Panc1 (cell line): ENCODE measurements at regions not wholly inside any gene's neighbourhood (a gene's known extent, or its start where the extent isn't known, plus 50 kb on each side); places are given as distances from the start of the nearest gene placed in this dataset.

ENCODE experiments used
- ATAC-seq: fragments of 200-7000 bp; cut with Tn5 transposase; 2 replicates; pipeline ENCODE4 v1.9.1; 2020; ENCODE audit warnings: mild to moderate bottlenecking, moderate library complexity
- BruUV-seq: library from RNA; stranded (reverse); fragments of 400-500 nt; replicated peaks from 2 replicates; lab custom pipeline; 2021; lab: Mats Ljungman, UMichigan
- CTCF ChIA-PET: fragments of 300-600 bp; sonication (Branson Sonifier 250); formaldehyde crosslinking; loops from one replicate; lab custom pipeline; 2022; ENCODE audit warnings: antibody characterized with exemption; lab: Charles Lee
- POLR2A ChIA-PET: fragments of 300-600 bp; sonication (Branson Sonifier 250); formaldehyde crosslinking; loops from one replicate; lab custom pipeline; 2022; ENCODE audit warnings: antibody characterized with exemption; lab: Charles Lee
- DNase-seq: peaks from one replicate; pipeline ENCODE4 v3.0.0-alpha.2; 2010; ENCODE audit warnings: low read depth, low spot score
- H3K27ac ChIP-seq: 2 replicates; pipeline ENCODE4 v1.5.1; 2011; ENCODE audit warnings: mild to moderate bottlenecking, low read length, inconsistent platforms
- H3K27me3 ChIP-seq: fragments of 200-500 bp; sonication (Bioruptor generic); 2 replicates; pipeline ENCODE4 v1.6.0; 2014; ENCODE audit warnings: low read length, inconsistent platforms; ENCODE audit not compliant: control insufficient read depth, insufficient read depth
- H3K36me3 ChIP-seq: fragments of 200-500 bp; sonication (Bioruptor generic); 2 replicates; pipeline ENCODE4 v1.5.1; 2014; ENCODE audit warnings: inconsistent platforms, mild to moderate bottlenecking, low read length, moderate library complexity; ENCODE audit not compliant: control insufficient read depth, insufficient read depth
- H3K4me1 ChIP-seq: 2 replicates; pipeline ENCODE4 v1.5.1; 2011; ENCODE audit warnings: inconsistent platforms, mild to moderate bottlenecking, low read length, moderate library complexity; ENCODE audit not compliant: control insufficient read depth, insufficient read depth
- H3K4me3 ChIP-seq, 2 experiments: 2 replicates each; pipeline ENCODE4 v1.5.1; 2011 to 2012; ENCODE audit warnings: low read depth in 2 of 2, low read length in 2 of 2, mild to moderate bottlenecking in 2 of 2, inconsistent platforms in 1 of 2, moderate library complexity in 1 of 2
- H3K9me3 ChIP-seq: fragments of 200-500 bp; sonication (Bioruptor generic); 2 replicates; pipeline ENCODE4 v1.5.1; 2014; ENCODE audit warnings: low read depth, mild to moderate bottlenecking, inconsistent platforms, low read length, moderate library complexity; ENCODE audit not compliant: control insufficient read depth, insufficient read depth
- POLR2AphosphoS5 ChIP-seq: IDR thresholded peaks from 2 replicates; pipeline ENCODE4 v1.6.1; 2012; ENCODE audit warnings: mild to moderate bottlenecking, low read depth, low read length, moderate library complexity
- REST ChIP-seq, 2 experiments: IDR thresholded peaks; 2 replicates each; pipeline ENCODE4 v1.6.1; 2011 to 2012; ENCODE audit warnings: low read depth in 2 of 2, control low read depth in 1 of 2, low read length in 1 of 2, mild to moderate bottlenecking in 1 of 2, moderate library complexity in 1 of 2; ENCODE audit not compliant: insufficient read depth in 1 of 2
- SIN3A ChIP-seq: IDR thresholded peaks from 2 replicates; pipeline ENCODE4 v1.6.1; 2012; ENCODE audit warnings: low read depth, mild to moderate bottlenecking, low read length, moderate library complexity, borderline replicate concordance; ENCODE audit not compliant: insufficient read depth
- TCF7L2 ChIP-seq: IDR thresholded peaks from 2 replicates; pipeline ENCODE4 v1.6.1; 2011; ENCODE audit warnings: mild to moderate bottlenecking, low read depth, low read length, inconsistent platforms
- in situ Hi-C: cut with HindIII; loops from 2 replicates; pipeline ENCODE4 v1.10.0; 2016; ENCODE audit warnings: low sequenced_read_pairs, low pct_unique_long_range_greater_than_20kb
- intact Hi-C: fragments of 100-400 bp; cut with micrococcal nuclease; formaldehyde crosslinking; loops from one replicate; pipeline ENCODE4 v1.10.0; 2022; ENCODE audit not compliant: unreplicated experiment
- TF ChIP-seq, protein P1 (sequence below): fragments of 450-650 bp; IDR thresholded peaks from 2 replicates; pipeline ENCODE4 v1.5.1; 2017; ENCODE audit warnings: mild to moderate bottlenecking

DNA sequence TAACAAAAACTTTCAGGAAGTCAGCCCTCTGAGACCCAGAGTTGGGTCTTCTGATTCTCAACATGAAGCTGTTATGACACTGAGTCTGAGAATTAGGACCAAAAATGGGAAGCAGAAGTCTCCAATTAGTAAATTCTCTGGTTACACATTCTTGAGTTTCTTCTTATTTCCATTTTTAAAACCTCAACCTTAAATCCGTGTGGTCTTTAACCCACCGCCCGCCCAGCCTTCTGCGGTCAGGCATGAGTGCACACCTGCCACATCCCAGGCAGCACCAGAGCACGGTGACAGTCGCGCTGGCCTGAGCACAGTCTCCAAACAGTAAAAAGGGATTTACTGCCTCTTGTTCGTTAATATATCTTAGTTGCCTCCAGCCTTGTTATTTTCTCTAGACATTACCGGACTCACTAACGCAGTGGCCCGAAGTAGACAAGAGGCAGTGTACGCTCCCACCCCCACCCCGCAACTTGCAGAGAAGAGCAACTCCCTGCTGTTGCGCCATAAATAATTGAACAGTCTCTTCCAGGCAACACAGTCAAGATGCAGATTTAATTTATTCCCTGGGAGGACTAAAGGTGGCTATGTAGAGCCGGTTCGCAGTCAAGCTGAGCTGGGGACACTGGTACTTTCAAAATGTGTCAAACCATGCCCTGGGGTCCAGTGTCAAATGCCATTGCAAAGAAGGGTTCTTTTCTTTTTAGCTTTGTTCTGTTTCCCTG lies 147.0 kb upstream of the CELF2 start:
- in situ Hi-C loops (no loop called here), intact Hi-C loops (no loop called here)
- CTCF ChIA-PET: no interaction called here
- H3K9me3 ChIP-seq: no peaks in the 10 kb centered on the region
- BruUV-seq: no TSS peak
- no peak for DNase-seq
- no peak overlapping the region for H3K27ac ChIP-seq
- no peak for ATAC-seq
- H3K4me1 ChIP-seq: no peaks in the 10 kb centered on the region
- H3K4me3 ChIP-seq: no peak overlapping the region
- no peaks in the 10 kb centered on the region for H3K36me3 ChIP-seq
- POLR2A ChIA-PET: no interaction called here
- TF ChIP-seq SIN3A (no peak), POLR2AphosphoS5 (no peak), TCF7L2 (no peak), REST (IDR thresholded peaks at IDR 0.05; ENCODE audit: insufficient read depth in 1 of 2, low read depth in 2 of 2, low read length in 1 of 2) (no peak)
- TF ChIP-seq, protein P1, sequence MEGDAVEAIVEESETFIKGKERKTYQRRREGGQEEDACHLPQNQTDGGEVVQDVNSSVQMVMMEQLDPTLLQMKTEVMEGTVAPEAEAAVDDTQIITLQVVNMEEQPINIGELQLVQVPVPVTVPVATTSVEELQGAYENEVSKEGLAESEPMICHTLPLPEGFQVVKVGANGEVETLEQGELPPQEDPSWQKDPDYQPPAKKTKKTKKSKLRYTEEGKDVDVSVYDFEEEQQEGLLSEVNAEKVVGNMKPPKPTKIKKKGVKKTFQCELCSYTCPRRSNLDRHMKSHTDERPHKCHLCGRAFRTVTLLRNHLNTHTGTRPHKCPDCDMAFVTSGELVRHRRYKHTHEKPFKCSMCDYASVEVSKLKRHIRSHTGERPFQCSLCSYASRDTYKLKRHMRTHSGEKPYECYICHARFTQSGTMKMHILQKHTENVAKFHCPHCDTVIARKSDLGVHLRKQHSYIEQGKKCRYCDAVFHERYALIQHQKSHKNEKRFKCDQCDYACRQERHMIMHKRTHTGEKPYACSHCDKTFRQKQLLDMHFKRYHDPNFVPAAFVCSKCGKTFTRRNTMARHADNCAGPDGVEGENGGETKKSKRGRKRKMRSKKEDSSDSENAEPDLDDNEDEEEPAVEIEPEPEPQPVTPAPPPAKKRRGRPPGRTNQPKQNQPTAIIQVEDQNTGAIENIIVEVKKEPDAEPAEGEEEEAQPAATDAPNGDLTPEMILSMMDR: no peak
- H3K27me3 ChIP-seq: no peaks in the 10 kb centered on the region

DNA sequence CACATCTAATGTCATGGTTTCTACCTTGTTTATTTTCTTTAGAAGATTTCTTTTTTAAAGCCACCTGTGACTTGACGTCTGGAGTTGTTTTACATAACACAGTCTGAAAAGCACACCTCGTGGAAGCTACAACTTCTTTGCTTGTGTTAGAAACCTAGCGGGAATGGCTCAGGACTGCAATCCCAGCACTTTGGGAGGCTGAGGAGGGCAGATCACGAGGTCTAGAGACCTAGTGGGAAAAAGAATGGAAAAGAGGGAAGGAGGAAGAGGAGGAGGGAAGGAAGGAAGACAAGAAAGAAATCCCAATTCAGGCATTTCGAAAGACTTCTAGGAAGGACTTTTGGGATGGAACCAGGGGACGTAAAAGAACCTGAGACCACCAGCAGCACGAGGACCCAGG lies 146.3 kb upstream of the CELF2 start:
- Histone ChIP-seq H3K4me1 (no peaks in the 10 kb centered on the region), H3K36me3 (no peaks in the 10 kb centered on the region), H3K27me3 (no peaks in the 10 kb centered on the region), H3K27ac (no peak overlapping the region), H3K9me3 (no peaks in the 10 kb centered on the region), H3K4me3 (no peak overlapping the region)
- no TSS peak for BruUV-seq
- in situ Hi-C loops: no loop called here
- ChIA-PET POLR2A (no interaction called here), CTCF (no interaction called here)
- no peak for ATAC-seq
- no peak for TF ChIP-seq SIN3A
- TF ChIP-seq, protein P1: no peak
- TF ChIP-seq POLR2AphosphoS5: no peak
- intact Hi-C loops: no loop called here
- DNase-seq: no peak
